Cardiac fibroblast (primary cell): ENCODE measurements at regions not wholly inside any gene's neighbourhood (a gene's known extent, or its start where the extent isn't known, plus 50 kb on each side); places are given as distances from the start of the nearest gene placed in this dataset.
"Not testable (repeated sequence)": the region's sequence is repeated elsewhere in the genome, so short reads cannot be mapped to it uniquely, and the experiment has no call there.

Source experiments
- DNase-seq, 2 donors: peaks; one replicate each; pipeline versions ENCODE4 v3.0.0 to v3.0.0-alpha.2; 2010; ENCODE audit warnings: low read depth in 2 of 2
- H3K4me3 ChIP-seq, 2 donors: replicated peaks in 1 of 2; 1 replicate in 1 of 2; 2 replicates in 1 of 2; pipeline ENCODE4 v1.5.1; 2011; ENCODE audit warnings: low read depth in 2 of 2, low read length in 2 of 2, mild to moderate bottlenecking in 2 of 2, moderate library complexity in 1 of 2
- TF ChIP-seq, protein P1 (sequence below): IDR thresholded peaks from one replicate; pipeline ENCODE4 v1.5.1; 2011; ENCODE audit warnings: low read depth, mild to moderate bottlenecking, low read length, inconsistent platforms

DNA sequence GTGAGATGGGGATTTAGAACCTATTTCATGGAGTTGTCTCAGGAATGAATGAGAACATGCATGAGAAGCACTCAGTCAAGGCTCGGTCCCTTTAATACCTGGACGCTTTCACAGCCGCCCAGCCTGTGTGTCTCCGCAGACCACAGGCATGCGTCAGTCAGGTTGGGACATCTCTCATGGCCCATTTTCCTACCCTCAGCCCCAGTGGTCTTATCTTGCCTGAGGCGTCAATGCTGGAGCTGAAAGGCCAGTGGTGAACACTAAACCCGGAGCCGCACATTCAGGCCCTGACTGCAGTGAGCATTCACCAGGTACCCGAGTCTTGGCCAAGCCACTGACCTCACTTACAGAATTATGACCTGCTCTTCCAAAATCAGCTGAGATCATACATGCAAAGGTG lies 263.2 kb upstream of the RAB4A start:
- TF ChIP-seq, protein P1, sequence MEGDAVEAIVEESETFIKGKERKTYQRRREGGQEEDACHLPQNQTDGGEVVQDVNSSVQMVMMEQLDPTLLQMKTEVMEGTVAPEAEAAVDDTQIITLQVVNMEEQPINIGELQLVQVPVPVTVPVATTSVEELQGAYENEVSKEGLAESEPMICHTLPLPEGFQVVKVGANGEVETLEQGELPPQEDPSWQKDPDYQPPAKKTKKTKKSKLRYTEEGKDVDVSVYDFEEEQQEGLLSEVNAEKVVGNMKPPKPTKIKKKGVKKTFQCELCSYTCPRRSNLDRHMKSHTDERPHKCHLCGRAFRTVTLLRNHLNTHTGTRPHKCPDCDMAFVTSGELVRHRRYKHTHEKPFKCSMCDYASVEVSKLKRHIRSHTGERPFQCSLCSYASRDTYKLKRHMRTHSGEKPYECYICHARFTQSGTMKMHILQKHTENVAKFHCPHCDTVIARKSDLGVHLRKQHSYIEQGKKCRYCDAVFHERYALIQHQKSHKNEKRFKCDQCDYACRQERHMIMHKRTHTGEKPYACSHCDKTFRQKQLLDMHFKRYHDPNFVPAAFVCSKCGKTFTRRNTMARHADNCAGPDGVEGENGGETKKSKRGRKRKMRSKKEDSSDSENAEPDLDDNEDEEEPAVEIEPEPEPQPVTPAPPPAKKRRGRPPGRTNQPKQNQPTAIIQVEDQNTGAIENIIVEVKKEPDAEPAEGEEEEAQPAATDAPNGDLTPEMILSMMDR: no peak
- no peak overlapping the region for H3K4me3 ChIP-seq
- DNase-seq: no peak

DNA sequence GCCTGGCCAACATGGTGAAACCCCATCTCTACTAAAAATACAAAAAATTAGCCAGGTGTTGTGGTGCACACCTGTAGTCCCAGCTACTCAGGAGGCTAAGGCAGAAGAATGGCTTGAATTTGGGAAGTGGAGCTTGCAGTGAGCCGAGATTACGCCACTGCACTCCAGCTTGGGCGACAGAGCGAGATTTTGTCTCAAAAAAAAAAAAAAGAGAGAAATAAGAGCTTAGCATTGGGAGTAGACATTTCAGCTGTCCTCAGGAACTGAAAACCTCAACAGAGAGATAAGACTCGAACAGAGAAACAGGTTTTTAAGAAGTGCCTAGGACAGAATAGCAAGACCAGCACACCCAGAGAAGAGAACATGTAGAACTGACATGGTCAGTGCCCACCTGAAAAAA lies 262.6 kb upstream of the RAB4A start:
- DNase-seq: not testable (repeated sequence)

DNA sequence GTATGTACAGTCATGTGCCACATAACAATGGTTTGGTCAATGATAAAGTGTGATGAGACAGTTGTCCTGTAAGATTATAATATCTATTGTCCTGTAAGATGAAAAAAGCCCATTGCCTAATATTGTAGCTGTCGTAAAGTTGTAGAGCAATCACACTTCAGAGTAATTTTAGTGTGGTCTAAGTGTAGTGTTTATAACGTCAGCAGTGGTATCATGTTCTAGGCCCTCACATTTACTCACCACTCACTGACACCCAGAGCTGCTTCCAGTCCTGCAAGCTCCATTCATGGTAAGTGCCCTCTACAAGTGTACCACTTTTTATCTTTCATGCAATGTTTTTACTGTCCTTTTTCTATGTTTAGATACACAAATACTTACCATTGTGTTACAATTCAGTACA lies 259.9 kb upstream of the RAB4A start:
- TF ChIP-seq, protein P1: no peak
- no peak for DNase-seq
- H3K4me3 ChIP-seq: no peak overlapping the region

More for the DNA sequence above, 262.6 kb upstream of the RAB4A start:
- not testable (repeated sequence) for H3K4me3 ChIP-seq

DNA sequence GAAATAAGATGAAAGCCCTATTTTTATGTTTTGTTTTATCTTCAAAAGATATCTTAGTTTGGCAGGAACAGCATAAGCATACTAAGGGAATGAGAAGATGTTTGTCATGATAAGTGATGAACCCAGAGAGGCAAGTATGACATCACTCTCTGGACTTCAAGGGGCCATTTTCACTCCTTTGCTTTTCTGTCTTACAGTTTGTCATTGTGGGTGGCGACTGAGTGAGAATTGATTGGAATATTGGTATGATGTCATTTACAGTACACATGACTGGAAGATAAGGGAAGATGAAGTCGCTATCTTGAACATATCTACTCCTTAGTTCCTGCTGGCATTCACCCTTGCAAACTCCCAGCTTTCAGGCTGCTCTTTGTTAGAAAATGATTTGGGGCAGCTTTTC lies 258.1 kb upstream of the RAB4A start:
- no peak overlapping the region for H3K4me3 ChIP-seq
- TF ChIP-seq, protein P1: no peak
- DNase-seq: no peak

DNA sequence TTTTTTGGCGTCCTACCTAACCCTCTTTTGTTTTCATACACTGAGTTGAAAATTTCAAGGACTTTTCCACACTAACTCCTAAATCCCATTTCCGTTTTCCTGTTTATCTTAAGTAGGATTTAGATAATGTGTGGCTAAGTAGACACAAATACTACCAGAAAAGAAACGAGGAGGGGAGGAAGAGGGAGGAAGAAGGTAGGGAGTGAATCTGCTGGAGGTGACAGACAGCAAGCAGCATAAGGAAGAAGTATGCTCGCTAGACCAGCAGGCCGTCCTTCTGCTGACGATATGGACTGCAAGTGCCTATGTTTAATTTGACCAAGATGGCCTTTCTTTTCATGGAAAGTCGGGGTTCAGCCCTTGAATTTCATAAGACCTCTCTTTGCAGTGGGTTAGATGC lies 256.9 kb upstream of the RAB4A start:
- DNase-seq: no peak
- TF ChIP-seq, protein P1: no peak

DNA sequence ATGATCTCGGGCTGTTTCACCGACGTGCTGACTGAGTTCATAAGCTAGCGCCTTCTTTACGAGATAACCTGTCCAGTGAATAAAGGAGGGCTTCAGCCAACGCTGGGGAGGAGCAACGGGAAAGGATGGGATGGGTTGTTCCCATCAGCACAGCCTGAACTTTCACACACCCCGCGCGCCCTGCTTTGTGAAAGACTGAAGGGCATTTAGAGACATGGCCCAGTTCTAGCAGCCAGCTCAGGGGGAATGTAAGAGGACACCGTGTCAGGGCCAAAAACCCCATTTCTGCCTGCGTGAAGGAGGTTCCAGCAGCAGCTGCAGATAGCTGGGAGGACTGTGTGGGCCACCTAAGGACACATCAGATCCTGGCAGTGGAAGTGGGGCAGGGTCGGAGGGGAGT lies 255.1 kb upstream of the RAB4A start:
- TF ChIP-seq, protein P1: no peak
- H3K4me3 ChIP-seq: no peak overlapping the region

More for the DNA sequence above, 256.9 kb upstream of the RAB4A start:
- no peak overlapping the region for H3K4me3 ChIP-seq

DNA sequence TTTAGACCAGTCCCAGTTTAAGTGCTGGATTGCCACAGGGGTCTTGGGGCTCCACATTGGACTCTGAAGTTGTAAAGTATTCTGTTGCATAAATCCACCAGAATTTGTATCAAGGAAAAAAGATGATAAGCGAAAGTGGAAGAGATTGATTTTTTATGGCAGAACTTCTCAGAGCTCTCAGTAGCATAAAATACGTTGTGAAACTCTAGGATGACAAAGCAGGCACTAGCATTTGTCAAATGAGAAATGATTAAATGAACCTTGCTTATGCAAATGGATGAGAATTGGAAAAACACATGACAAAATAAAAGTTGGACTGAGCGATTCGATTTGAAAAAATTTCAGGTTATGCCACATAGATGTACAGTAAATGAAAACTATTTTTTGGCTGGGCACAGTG lies 253.8 kb upstream of the RAB4A start:
- no peak overlapping the region for H3K4me3 ChIP-seq
- TF ChIP-seq, protein P1: no peak
- DNase-seq: no peak

More for the DNA sequence above, 255.1 kb upstream of the RAB4A start:
- DNase-seq: no peak
